ENCODE measurements at regions not wholly inside any gene's neighbourhood (a gene's known extent, or its start where the extent isn't known, plus 50 kb on each side); places are given as distances from the start of the nearest gene placed in this dataset.

DNA sequence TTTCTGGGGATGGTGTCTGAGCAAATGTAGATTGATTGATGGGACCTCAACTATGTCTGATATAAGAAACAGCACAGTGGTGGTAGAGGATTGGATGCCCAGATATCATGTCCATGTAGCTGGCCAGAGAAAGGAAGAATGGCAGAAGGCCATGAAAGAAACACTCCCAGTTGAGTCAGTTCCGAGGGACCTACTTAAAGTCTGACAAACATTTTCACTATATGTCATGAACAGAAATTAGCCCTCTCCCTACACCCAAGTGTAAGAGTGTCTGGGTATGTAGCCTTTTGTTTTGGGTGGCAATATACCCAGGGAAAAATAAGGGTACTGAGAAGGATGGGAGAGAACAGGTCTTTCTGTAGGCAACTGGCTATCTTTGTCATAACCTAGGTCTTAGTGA, 434.2 kb downstream of the BCKDHB start:
- TF ChIP-seq, protein P1, sequence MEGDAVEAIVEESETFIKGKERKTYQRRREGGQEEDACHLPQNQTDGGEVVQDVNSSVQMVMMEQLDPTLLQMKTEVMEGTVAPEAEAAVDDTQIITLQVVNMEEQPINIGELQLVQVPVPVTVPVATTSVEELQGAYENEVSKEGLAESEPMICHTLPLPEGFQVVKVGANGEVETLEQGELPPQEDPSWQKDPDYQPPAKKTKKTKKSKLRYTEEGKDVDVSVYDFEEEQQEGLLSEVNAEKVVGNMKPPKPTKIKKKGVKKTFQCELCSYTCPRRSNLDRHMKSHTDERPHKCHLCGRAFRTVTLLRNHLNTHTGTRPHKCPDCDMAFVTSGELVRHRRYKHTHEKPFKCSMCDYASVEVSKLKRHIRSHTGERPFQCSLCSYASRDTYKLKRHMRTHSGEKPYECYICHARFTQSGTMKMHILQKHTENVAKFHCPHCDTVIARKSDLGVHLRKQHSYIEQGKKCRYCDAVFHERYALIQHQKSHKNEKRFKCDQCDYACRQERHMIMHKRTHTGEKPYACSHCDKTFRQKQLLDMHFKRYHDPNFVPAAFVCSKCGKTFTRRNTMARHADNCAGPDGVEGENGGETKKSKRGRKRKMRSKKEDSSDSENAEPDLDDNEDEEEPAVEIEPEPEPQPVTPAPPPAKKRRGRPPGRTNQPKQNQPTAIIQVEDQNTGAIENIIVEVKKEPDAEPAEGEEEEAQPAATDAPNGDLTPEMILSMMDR (IDR thresholded peaks at IDR 0.05; ENCODE audit: low read depth, low read length) = no peak
- H3K4me3 ChIP-seq (ENCODE audit: low read depth, low read length) = no peak overlapping the region
- in situ Hi-C loops (cut with HindIII; ENCODE audit: low sequenced_read_pairs) = no loop called here
- peak; percentile 25 for DNase-seq (ENCODE audit: low read depth, low spot score)

DNA sequence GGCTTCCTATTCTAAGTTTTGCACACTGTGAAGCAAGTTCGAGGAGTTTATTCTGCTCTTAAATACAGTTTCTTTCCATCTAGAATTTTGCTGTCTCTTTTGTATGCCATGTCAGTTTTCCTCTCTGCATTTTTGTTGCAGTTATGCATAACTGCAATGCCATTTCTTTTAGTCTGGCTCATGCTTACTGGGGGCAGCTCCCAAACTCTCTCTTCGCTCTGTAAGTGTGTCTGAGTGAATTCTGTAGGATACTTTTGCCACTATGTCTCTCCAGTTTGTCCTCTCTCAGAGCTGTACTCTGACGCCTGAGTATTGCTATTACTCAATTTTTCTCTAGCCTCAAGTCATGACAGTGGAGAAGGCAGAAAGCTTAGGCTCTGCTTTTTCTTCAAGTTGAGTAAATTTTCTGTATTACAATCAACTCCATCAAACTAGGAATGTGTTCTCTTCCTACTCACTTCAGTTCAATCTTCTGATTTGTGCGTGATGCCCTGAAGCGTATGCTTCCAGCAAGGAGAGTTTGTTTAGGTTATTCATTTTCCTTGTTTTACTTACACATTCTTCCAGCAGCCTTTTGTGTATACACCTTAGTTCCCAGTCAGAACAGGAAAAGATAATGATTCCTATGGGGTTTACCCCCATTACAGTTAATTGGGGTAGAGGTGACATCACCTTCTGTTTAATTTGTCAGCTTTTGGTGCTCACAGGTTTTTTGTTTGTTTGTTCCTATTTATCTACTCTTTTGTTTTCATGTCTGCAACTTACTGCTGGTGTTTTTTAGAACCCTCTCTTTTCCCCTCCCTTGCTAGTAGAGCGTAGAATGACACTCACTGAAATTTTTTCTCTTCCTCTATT, 430.9 kb downstream of the BCKDHB start:
- TF ChIP-seq, protein P1 (IDR thresholded peaks at IDR 0.05; ENCODE audit: low read depth, low read length) = no peak
- DNase-seq (ENCODE audit: low read depth, low spot score) = no peak
- H3K4me3 ChIP-seq (ENCODE audit: low read depth, low read length) = no peak overlapping the region
- in situ Hi-C loops (cut with HindIII; ENCODE audit: low sequenced_read_pairs) = no loop called here

DNA sequence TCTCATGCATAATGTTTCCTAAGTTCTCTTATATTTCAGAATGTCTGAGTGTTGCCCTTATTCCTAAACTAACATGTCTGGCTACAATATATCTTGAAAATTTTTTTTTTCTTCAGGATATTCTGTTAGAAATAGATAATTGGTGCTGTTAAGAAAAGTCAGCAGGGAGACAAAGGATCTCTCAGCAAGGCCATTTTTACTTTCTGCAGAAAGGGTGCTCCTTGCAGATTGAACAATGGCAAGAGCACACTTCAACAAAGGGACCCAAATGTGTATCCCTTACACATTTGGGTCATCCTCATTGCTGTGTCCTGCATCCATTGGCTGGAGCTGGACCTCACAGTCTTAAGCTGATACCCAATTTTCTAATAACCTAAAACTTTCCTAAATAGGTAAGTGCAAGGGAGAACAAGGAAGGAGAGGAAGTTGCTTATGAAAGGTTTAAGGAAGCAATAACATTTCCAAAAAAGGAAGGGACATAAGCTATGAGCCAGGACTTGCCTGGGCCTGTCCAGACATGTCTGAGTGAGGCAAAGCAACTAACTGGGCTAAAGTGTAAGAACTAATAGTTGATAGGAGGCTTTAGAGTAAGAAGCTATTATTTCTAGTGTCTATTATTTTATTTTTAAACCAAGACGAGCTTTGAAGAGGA, 429.6 kb downstream of the BCKDHB start:
- no peak overlapping the region for H3K4me3 ChIP-seq (ENCODE audit: low read depth, low read length)

DNA sequence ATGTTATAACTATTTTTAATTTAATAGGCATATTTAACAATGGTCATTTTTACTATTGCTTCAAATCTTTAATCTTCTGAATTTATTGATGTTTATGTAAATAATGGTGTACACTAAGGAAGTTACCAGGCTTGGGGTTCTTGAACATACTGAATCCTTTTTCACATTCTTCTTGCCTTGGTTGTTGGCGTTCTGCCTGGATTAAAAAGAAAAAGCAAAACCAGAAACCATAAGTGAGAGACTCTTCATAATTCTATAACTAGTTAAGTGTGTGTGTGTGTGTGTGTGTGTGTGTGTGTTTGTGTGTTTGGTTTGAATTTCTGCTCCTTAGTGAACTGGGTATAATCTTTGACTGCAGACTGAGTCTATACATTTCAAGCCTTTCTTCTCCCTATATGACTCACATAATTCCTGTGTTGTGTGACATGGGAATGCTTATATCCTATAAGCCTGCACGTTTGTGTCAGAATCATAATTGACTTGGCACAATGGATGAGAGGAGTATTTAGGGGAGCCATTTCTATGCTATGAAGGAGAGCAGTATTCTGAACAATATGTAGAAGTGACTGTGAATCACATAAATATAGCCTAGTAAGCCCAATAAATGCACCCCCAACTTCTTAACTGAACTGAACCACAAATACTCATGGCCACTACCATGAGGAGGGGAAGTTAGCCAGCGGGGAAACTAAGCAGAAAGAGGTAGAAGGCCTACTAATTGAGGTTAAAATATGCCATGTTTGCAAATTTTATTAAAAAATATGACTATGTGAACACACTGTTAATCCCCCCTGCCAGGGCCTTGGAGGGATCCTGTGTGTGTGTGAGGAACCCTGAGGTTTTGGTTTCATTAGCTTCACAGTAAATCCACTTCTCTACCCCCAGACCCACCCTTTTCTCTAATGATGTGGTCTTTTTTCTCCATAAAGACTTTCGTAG, 425.5 kb downstream of the BCKDHB start:
- TF ChIP-seq, protein P1 (IDR thresholded peaks at IDR 0.05; ENCODE audit: low read depth, low read length) = no peak
- in situ Hi-C loops (cut with HindIII; ENCODE audit: low sequenced_read_pairs) = no loop called here
- DNase-seq (ENCODE audit: low read depth, low spot score) = peak; percentile 31
- no peak overlapping the region for H3K4me3 ChIP-seq (ENCODE audit: low read depth, low read length)

More for the DNA sequence above, 429.6 kb downstream of the BCKDHB start:
- DNase-seq (ENCODE audit: low read depth, low spot score) = no peak
- in situ Hi-C loops (cut with HindIII; ENCODE audit: low sequenced_read_pairs) = no loop called here
- TF ChIP-seq, protein P1 (IDR thresholded peaks at IDR 0.05; ENCODE audit: low read depth, low read length) = no peak

DNA sequence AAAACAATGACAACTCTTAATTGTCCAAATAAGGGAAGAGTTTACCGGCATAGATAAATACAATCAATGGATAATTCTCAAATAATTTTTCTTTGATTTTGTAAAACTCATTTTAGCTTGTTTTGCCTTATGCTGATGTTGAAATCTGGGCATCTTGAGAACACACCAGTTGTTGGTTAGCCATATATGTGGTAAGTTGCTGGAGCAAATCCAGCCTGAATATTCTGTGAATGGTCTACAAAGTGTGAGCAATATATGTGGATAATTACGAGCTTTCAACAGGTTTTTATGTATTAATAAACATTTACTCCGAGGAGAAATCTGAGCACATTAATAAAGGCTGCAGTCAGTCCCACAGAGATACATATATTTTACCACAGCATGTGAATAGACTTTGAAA, 423.6 kb downstream of the BCKDHB start:
- DNase-seq (ENCODE audit: low read depth, low spot score) = no peak
- TF ChIP-seq, protein P1 (IDR thresholded peaks at IDR 0.05; ENCODE audit: low read depth, low read length) = no peak
- in situ Hi-C loops (cut with HindIII; ENCODE audit: low sequenced_read_pairs) = no loop called here

DNA sequence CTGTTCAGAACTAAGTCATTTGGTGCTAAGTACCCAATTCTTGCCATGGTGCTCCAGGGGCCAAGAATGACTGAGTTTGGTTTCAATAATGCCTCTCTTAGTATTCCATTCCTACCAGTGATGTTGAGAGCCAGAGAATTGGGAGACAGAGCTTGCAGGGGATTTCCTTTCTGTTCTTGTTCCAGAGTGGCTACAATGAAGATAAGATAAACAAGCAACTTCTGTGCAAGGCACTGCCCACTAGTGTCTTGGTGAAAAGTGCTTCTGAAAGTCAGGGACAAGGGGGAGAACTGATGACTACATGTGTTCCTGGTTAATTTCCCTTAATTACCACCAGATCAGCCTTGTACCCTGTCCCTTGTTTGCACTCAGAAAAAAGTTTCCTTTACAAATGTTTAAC, 421.6 kb downstream of the BCKDHB start:
- no peak for DNase-seq (ENCODE audit: low read depth, low spot score)
- no peak overlapping the region for H3K4me3 ChIP-seq (ENCODE audit: low read depth, low read length)
- in situ Hi-C loops (cut with HindIII; ENCODE audit: low sequenced_read_pairs) = no loop called here
- TF ChIP-seq, protein P1 (IDR thresholded peaks at IDR 0.05; ENCODE audit: low read depth, low read length) = peak; percentile 9

More for the DNA sequence above, 423.6 kb downstream of the BCKDHB start:
- no peak overlapping the region for H3K4me3 ChIP-seq (ENCODE audit: low read depth, low read length)
